Esophagus squamous epithelium (tissue), 5 donors: ENCODE measurements at regions not wholly inside any gene's neighbourhood (a gene's known extent, or its start where the extent isn't known, plus 50 kb on each side); places are given as distances from the start of the nearest gene placed in this dataset.

Source experiments
- DNase-seq: peaks from one replicate; lab custom pipeline; 2025; lab: John Stamatoyannopoulos, UW
- H3K27ac ChIP-seq, 4 donors: fragments of 200-600 bp; sonication (generic); one replicate each; pipeline ENCODE4 v1.5.1; 2016 to 2019; ENCODE audit warnings: mild to moderate bottlenecking in 1 of 4
- H3K27me3 ChIP-seq, 4 donors: fragments of 200-600 bp; sonication (generic); 1 replicate in 3 of 4; 2 replicates in 1 of 4; pipeline versions ENCODE4 v1.5.1 to v1.6.0; 2017 to 2021; ENCODE audit warnings: antibody characterized with exemption in 1 of 4
- H3K36me3 ChIP-seq, 3 donors: fragments of 200-600 bp; sonication (generic); one replicate each; pipeline ENCODE4 v1.5.1; 2016 to 2019
- H3K4me1 ChIP-seq, 3 donors: fragments of 200-600 bp; sonication (generic); one replicate each; pipeline ENCODE4 v1.5.1; 2017 to 2019
- H3K4me3 ChIP-seq, 4 donors: fragments of 200-600 bp; sonication (generic); 1 replicate in 3 of 4; 2 replicates in 1 of 4; pipeline ENCODE4 v1.5.1; 2016 to 2019; ENCODE audit warnings: mild to moderate bottlenecking in 2 of 4, moderate library complexity in 1 of 4
- H3K9me3 ChIP-seq, 3 donors: fragments of 200-600 bp; sonication (generic); one replicate each; pipeline ENCODE4 v1.5.1; 2016 to 2019
- POLR2A ChIP-seq, 4 donors: fragments of 450-650 bp; IDR thresholded peaks; one replicate each; pipeline ENCODE4 v1.6.1; 2017; ENCODE audit warnings: antibody characterized with exemption in 4 of 4, mild to moderate bottlenecking in 4 of 4, moderate library complexity in 3 of 4
- WGBS, 2 donors: methylation state at CpG; one replicate each; pipeline ENCODE4 v1.1.5; 2018; 5-methylcytosine and 5-hydroxymethylcytosine counted together
- intact Hi-C: fragments of 100-400 bp; cut with DNase I; formaldehyde crosslinking; loops from one replicate; pipeline ENCODE4 v1.15.0; 2022
- TF ChIP-seq, protein P1 (sequence below), 6 experiments: fragments of 450-650 bp in 4 of 6; fragments of 200-600 bp in 2 of 6; sonication (generic) in 2 of 6; IDR thresholded peaks; one replicate each; pipeline ENCODE4 v1.5.1; 2016 to 2019; ENCODE audit warnings: antibody characterized with exemption in 6 of 6, mild to moderate bottlenecking in 4 of 6, moderate library complexity in 4 of 6
- donor health status: DM: yes; HTN: yes; CAD: no.

DNA sequence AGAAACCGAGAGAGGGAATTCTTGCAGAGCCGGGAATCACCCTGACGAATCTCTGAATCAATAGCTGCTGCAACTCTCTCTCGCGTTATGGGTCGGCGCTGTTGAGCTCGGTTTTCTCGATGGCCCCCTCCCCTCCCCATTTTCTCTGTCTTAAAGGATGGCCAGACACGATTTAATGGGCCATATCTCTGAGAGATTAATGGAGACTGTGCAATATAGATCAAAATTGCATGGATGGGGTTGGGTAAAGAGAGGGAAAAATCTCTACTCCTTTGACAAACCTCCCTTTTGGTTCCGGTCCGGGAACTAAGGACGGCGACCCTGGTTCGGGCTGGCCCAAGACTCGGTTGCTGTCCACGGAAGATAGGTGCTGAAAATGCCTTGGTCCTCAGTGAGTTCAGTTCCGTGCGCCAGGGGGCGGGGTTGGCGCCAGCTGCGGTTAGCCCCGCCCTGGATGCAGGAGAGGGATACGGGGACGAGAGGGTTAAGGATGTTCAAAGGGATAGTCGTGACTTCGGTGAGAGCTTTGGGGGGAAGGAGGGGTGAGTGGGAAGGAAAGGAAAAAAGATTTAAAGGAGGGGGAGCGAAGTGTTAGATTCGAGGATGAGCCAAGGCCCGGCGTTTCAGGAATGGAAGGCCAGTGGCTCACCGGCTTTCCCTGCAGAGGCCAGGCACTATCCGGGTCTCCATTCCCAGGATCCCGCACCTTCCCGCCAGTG lies 103.6 kb upstream of the HSD17B12 start:
- DNase-seq = no peak
- Histone ChIP-seq H3K4me1 (peaks cover 26 to 70% (median 42%) of the 10 kb centered on the region in 3 donors), H3K36me3 (no peaks in the 10 kb centered on the region), H3K9me3 (no peaks in the 10 kb centered on the region), H3K27ac (no peak overlapping the region), H3K27me3 (peaks cover 12 to 100% (median 58%) of the 10 kb centered on the region in 4 donors), H3K4me3 (no peak overlapping the region)
- intact Hi-C loops = no loop called here
- WGBS, 2 donors = 3 to 6% methylated on average over 32 to 35 of the region's 35 CpGs
- TF ChIP-seq POLR2A (IDR thresholded peaks at IDR 0.05) = no peak
- TF ChIP-seq, protein P1, sequence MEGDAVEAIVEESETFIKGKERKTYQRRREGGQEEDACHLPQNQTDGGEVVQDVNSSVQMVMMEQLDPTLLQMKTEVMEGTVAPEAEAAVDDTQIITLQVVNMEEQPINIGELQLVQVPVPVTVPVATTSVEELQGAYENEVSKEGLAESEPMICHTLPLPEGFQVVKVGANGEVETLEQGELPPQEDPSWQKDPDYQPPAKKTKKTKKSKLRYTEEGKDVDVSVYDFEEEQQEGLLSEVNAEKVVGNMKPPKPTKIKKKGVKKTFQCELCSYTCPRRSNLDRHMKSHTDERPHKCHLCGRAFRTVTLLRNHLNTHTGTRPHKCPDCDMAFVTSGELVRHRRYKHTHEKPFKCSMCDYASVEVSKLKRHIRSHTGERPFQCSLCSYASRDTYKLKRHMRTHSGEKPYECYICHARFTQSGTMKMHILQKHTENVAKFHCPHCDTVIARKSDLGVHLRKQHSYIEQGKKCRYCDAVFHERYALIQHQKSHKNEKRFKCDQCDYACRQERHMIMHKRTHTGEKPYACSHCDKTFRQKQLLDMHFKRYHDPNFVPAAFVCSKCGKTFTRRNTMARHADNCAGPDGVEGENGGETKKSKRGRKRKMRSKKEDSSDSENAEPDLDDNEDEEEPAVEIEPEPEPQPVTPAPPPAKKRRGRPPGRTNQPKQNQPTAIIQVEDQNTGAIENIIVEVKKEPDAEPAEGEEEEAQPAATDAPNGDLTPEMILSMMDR (IDR thresholded peaks at IDR 0.05) = peak in 1 of 6 experiments; percentile 35

DNA sequence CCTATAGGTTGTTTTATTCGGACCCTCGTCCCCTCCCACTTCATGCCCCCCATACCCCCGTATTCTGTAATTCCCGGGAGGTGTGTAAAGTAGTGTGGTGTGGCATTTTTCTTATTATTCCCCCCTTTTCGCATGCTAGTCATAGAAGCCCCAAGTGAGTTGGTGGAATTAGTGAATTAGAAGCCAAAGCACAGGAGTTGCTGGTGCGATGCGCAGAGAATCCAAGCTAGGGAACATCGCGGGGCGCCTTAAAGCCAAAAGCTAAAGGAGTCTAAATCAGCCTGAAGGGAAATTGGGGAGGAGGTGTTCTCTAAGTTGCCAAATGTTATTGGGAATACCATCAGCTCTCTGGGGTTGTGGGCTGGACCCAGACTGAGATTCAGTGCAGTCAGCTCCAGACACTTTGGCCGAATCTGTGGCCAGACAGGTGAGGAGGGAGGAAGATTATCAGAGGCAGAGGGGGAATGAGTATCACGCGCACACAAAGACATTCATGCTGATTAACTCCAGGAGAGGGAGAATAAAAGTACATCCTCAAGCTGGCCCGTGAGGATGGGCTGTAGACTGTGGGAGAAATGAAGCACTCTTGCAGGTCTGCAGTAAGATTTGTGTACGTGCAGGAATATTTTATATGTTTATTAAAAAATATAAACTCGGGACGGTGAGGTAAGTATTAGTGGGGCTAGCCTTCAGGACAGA lies 102.8 kb upstream of the HSD17B12 start:
- H3K27ac ChIP-seq = no peak overlapping the region
- H3K9me3 ChIP-seq = no peaks in the 10 kb centered on the region
- peaks cover 28 to 72% (median 42%) of the 10 kb centered on the region in 3 donors for H3K4me1 ChIP-seq
- TF ChIP-seq POLR2A (IDR thresholded peaks at IDR 0.05) = no peak
- TF ChIP-seq, protein P1 (IDR thresholded peaks at IDR 0.05) = no peak
- no peaks in the 10 kb centered on the region for H3K36me3 ChIP-seq
- intact Hi-C loops = no loop called here
- no peak for DNase-seq
- peaks cover 16 to 100% (median 60%) of the 10 kb centered on the region in 4 donors for H3K27me3 ChIP-seq
- WGBS, 2 donors = 13 to 20% methylated on average over 17 of the region's 17 CpGs
- no peak overlapping the region for H3K4me3 ChIP-seq

DNA sequence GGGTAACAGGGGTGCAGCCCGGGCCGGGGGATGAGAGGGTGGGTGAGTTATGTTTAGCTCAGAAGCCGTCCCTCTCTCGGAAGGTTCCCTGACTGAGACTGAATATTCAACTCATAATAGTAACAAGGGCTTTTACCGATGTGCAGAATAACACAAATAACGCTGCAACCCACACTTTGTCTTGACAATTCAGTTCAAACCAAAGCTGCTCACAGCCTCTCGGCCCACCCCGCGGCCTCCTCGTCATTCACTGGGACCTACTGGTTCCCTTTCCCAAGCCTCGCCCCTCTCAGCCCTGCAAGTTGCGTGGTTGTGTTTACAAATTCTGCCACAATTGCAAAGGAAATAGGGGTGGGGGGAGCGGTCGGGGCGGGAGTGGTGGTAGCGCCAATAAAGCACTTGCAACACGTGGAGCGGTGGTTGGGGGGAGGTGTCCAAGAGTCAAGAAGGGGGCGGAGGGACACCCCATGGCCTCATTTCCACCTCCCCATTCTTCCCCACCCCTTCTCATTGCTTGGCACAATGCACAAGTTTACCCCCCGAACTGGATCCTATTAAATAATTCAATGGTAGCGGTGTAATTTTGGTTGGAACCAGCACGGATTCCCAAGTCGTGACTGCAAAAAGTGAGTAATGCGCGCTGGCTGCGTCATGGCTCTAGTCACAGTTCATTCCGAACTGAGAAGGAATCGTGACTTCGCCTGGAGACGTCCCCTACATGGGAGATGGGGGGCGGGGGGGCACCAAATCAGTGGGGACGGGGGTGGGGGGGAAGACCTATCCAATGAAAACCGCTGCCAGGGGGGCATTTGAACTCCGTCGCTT lies 102.0 kb upstream of the HSD17B12 start:
- intact Hi-C loops = no loop called here
- no peak for DNase-seq
- 2 to 8% methylated on average over 8 to 14 of the region's 35 CpGs for WGBS, 2 donors

DNA sequence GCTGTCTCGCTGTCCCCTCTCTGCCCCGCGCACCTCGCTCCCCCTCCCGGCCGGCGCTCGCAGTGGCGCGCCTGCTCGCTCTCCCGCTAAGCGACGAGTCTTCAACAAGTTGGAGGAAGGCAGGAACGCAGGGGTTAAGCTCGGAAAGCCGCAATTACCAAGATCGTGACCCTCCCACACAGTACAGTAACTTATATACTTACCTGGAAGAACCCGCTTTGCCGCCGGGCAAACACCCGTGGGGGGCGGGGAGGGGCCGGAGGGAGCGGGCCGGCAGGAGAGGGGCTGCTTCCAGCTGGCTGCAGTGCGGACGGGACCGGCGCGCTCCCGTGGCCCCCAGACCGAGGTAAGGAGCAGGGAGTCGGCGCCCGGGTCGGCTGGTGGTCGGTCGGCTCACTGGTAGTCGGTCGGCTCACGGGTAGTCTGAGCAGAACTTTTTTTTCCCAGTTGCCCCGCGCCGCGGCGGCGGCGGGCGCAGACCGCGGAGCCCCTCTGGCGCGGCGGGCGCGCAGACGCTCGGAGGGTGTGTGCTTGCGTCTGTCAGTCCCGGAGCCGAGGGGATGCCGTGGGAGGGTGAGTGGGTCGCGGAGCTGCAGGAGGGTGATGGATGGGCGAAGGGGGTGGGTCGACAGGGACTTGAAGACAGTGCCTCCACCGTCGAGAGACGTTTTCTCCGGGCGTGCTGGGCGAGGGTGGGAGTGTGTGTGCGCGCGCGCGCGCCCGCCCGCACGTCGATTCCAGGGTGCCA lies 101.2 kb upstream of the HSD17B12 start:
- intact Hi-C loops = no loop called here
- Histone ChIP-seq H3K27me3 (peaks cover 16 to 100% (median 66%) of the 10 kb centered on the region in 4 donors), H3K4me3 (peak overlapping the region; percentile 20 to 67 (median 43)), H3K36me3 (no peaks in the 10 kb centered on the region), H3K4me1 (peaks cover 28 to 72% (median 42%) of the 10 kb centered on the region in 3 donors), H3K9me3 (no peaks in the 10 kb centered on the region), H3K27ac (no peak overlapping the region)
- no peak for DNase-seq
- TF ChIP-seq, protein P1 (IDR thresholded peaks at IDR 0.05) = peak in 2 of 6 experiments; percentile 10 to 12
- no peak for TF ChIP-seq POLR2A (IDR thresholded peaks at IDR 0.05)
- WGBS, 2 donors = 0 to 1% methylated on average over 18 to 32 of the region's 83 CpGs

More for the DNA sequence above, 102.0 kb upstream of the HSD17B12 start:
- no peak overlapping the region for H3K27ac ChIP-seq
- H3K4me1 ChIP-seq = peaks cover 28 to 72% (median 42%) of the 10 kb centered on the region in 3 donors
- peaks cover 16 to 100% (median 64%) of the 10 kb centered on the region in 4 donors for H3K27me3 ChIP-seq
- peak overlapping the region; percentile 20 to 67 (median 43) for H3K4me3 ChIP-seq
- H3K9me3 ChIP-seq = no peaks in the 10 kb centered on the region
- no peaks in the 10 kb centered on the region for H3K36me3 ChIP-seq
- TF ChIP-seq, protein P1 (IDR thresholded peaks at IDR 0.05) = no peak
- no peak for TF ChIP-seq POLR2A (IDR thresholded peaks at IDR 0.05)
